Muscle of back (tissue), 3 donors: ENCODE measurements at regions not wholly inside any gene's neighbourhood (a gene's known extent, or its start where the extent isn't known, plus 50 kb on each side); places are given as distances from the start of the nearest gene placed in this dataset.
A peak's percentile ranks its signal among the peaks of the same experiment; 100 is the strongest.
"Not testable (repeated sequence)": the region's sequence is repeated elsewhere in the genome, so short reads cannot be mapped to it uniquely, and the experiment has no call there.

ENCODE experiments used
- DNase-seq, 3 donors: peaks; one replicate each; pipeline versions ENCODE4 v3.0.0 to v3.0.0-alpha.2; 2013

DNA sequence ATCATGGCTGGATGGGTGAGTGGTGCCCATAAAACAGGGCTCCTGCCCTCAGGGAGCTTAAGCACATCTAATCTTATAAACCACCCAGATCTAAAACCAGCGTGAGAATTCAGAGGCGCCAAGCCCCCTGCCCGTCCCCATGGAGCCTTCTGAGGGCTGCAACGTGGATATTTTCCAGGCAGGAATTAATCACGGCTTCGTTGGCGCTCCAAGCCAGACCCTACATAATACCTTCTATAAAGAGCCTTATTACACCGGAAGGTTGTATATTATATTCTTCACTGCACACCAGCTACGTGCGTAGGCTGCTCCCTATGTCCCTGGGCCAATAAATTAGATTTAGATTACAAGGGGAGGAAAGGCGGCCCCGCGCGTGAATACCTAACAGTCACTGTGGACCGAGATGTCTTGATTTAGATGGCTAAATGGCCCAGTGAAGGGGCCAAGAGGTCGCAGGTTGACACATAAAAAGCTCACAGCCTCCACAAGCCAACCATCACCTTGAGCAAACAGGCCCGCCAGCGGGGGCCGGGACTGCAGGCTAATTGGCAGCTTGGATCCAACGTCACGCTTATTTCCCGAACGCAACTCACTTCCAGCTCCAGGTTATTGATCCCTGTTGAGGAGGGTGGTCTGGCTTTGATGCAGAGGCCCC, 64.7 kb upstream of the APCDD1L start:
- DNase-seq: no peak

DNA sequence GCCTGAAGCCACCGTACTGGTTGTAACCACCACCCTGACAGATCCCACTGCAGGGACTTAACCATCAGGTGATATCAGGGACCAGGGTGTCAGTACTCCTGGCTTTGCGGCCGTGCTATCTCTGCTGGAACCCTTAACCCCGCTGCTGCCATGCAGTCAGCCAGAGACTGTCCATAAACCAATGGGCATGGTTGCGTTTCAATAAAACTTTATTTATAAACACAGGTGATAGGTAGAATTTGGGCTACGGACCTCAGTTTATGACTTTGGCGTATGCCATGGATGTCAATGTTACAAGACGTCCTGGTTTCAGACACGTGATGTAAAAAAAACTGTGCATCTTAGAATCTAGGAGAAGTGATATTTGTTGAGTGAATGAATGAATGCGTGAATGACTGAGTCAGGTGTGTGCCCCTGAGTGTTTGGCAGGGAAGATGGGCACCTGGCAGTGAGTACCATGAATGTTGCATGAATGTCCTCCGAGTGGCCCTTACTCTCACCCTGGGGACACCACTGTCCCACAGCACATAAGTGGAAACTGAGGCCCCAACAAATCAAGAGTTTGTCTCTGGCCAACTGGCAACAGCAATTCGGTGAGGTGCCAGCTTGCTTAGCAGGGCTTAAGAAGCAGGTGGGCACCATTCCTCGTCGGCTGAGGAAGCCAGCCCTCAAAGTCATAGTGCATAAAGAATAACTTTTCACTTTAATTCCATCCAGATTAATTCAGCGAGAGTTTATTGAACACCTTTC, 64.0 kb upstream of the APCDD1L start:
- no peak for DNase-seq

DNA sequence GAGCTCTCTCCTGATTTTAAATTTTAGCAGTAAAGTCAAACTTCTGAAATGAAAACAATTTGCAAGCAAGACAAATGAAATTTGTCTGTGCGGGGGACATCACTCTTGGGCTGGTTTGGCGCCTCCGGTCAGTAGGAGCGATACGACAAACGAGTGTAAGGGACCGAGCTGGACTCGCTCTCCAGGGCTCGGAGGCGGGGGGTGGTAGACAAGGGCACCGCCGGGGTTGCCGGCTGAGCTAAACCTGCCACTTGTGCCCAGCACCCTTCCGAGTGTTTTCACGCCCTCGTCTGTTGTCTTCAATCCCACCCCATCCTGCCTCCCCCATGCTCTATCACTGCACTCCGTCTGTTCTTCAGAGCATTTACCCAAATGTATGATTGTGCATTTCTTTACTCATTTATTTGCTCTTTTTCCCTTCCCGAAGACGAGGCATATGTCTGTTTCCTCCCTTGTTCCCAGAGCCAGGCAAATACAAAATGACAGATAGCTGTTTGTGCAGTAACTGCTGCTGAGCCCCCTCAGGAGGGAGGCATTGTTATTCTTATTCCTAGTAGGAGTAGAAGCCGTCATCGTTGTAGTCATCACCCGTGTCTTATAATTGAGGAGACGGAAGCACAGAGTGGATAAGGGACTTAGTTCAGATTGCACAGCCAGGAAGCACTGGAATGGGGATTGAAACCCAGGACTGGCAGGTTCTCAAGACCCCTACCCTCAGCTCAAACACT, 62.8 kb upstream of the APCDD1L start:
- DNase-seq: no peak

DNA sequence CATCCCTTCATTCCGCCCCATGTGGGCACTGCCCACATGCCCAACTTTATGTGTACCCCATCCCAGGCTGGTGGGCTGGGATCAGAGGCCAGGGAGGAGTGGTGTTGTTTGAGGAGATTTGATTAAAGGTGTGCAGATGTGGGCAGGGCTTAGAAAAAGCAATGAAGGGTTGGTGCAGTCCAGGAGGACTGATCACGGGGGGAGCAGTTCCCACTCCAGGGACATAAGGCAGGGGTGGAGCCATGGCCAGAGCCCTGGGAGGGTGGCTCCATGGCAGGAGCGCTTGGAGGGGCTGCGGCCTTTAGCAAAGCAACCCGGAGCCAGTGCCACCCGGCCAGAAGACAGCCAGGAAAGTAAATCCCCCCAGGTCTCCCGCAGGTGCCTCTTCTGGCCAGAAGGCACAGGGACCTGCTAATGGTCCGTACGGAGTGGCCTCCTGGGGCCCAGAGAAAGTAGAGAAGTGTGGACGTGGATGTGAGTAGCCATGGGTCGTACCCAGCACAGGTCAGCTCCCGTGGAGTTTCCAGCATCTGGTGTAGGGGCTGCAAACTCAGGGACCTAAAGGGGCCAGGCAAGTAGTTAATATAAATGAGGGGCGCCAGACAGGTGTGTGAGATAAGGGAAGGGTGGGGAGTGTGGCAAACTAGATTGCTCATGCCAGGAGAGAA, 62.1 kb upstream of the APCDD1L start:
- no peak for DNase-seq

DNA sequence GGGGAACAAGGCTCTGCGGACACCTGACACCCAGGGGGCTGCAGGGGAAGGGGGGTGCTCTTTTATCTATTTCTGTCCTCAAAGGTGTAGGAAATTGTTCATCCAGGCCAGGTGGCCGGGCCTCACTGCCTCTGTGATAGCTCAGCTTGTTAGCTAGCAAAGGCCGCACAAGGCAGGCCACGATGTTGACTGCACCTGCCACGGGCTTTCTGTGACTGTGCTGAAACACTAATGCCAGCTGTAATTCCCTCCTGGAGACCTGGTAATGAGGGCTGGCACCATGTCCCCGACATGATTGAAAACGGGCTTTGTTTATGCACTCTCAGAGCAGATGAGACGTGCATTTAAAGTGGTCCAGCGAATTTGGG, 61.4 kb upstream of the APCDD1L start:
- DNase-seq: no peak

DNA sequence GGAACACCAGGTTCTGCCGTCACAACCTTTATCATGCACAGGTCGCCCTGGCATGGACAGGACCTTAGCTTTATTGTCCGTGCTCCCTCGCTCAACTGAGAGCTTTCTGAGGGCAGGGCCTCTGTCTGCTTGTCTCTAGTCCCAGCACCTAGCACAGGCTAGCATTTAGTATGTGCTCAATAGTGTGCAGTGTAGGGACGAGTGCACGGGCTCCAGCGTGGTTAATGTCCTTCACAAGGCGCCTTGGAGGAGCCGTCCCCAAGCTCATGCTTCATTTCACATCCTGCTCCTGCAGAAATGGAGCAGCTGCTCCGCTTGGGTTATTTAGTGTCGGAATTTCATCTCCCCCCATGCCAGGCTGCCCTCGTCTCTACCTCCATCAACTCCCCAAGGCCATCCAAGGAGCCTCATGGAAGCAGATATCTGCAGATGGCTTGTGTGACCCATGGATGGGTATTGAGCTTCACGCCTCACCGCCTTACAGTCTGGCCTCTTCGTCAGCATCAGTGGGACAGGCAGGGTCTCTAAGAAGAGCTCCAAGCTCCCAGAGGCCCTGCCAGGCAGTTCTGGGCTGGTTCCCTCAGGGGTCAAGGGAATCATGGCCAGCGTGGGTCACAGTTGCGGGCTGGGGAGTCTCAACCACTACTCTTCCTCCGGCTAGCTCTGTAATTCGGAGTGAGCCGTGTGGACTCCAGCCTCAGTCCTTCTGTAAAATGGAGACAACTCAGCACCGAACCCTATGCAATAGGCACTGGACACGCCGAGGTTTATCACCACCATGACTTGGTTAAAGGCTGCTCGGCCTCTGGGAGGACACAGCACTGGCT, 60.8 kb upstream of the APCDD1L start:
- no peak for DNase-seq

DNA sequence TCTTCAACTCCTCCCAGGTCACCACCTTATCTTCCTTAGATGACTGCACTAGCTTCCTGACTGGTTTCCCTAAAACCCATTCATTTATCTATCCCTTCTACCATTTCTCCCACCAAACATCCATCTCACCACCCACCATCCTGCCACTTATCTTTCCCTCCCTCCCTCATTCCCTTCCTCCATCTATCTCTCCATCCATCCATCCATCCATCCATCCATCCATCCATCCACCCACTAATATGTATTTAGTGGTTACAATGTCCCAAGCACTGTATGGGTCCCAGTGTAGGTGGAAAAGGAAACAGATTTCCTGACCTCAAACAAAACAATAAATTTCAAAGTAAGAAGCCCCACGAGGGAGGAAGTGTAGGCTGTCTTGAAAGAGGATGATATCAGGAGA, 59.3 kb upstream of the APCDD1L start:
- no peak for DNase-seq

DNA sequence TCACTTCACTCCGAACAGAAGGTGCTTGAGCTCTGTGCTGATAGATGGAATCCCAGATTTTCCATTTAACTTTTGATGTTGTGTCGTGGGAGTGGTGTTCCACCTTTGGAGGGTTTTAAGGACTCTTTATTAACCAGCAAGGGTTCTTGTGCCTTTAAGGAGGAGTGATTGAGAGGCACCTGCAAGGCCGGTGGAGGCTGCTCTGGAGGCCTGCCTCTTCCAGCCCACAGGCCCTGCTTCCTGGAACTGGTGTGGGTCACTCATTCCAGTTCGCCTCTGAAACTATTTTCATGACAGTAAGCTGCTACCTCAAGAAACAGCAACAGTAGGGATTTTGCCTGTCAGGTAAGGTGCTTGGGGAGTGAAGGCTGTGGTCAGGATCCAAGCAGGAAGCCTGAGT, 58.8 kb upstream of the APCDD1L start:
- no peak for DNase-seq

DNA sequence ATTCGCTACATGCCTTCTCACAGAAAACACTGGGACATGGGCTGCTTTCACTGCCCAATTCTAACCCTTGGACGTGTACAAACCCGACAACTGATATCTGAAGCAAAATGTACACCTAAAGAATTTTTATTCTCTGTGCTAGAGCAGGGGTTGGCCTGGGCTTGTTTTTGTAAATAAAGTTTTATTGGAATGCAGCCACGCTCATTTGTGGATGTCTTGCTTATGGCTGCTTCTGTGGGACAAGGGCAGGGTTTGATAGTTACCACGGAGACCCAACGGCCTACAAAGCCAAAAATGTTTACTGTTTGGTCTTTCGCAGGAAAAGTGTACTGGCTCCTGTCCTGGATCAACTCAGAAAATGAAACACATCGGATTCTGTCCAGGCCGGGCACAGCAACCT, 58.1 kb upstream of the APCDD1L start:
- no peak for DNase-seq

DNA sequence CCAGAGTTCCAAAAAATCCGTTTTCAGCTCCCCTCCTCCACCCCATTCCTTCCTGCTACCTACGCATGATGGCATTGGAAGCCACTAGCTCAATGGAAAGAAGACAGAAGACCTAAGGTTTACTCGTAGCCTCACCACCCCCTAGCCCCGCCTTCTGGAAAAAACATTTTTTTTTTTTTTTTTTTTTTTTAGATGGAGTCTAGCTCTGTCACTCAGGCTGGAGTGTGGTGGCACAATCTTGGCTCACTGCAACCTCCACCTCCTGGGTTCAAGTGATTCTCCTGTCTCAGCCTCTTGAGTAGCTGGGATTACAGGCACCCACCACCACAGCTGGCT, 57.2 kb upstream of the APCDD1L start:
- DNase-seq: not testable (repeated sequence)

DNA sequence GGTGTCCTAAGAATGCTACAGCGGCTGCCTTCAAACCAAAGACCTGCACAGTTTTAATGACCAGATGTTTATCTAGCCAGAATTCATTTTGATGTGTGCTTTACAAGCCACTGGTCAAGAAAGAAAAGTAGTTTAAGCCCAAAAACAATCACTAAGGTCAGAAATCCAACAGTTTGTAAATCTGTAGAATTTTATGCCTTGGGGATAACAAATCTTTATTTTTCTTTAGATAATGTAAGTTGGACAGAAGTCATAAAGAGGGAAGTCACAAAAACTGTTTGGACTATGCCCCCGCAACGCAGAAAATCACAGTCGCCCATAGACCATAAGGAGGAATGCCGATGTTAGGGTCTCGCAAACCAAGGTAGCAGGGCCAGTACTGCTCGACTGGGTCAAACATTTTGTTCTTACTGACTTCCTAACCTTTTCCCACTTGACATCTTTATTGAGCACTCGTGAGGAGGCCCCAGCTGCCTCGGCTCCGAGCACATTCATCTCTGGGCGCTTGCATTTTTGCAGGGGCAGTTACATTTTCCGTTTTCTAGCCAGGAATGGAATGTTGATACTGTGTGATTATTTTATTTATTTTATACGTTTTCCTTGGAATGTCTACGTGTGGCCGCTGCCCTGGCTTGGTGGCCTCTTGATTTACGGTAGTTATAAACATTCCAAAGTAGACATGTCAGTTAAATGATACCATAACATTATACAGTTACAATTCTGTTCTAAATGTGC, 56.7 kb upstream of the APCDD1L start:
- peak in 2 of 3 donors; percentile 52 to 53 for DNase-seq

DNA sequence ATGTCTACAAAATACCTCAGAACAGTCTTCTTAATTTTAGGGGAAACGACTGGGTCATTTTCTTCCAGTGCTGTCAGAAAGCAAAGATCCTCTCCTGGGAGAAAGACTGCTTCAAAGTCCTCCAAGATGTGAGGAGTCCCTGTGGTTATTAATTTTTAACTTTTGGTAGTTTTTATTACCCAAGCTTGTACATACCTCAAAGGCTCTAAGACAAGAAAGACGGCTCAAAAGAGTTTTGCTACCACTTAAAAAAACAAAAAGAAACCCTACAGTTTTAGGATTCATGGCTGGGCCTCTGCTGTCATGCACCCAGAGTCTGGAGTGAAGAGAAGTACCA, 56.1 kb upstream of the APCDD1L start:
- DNase-seq: no peak

DNA sequence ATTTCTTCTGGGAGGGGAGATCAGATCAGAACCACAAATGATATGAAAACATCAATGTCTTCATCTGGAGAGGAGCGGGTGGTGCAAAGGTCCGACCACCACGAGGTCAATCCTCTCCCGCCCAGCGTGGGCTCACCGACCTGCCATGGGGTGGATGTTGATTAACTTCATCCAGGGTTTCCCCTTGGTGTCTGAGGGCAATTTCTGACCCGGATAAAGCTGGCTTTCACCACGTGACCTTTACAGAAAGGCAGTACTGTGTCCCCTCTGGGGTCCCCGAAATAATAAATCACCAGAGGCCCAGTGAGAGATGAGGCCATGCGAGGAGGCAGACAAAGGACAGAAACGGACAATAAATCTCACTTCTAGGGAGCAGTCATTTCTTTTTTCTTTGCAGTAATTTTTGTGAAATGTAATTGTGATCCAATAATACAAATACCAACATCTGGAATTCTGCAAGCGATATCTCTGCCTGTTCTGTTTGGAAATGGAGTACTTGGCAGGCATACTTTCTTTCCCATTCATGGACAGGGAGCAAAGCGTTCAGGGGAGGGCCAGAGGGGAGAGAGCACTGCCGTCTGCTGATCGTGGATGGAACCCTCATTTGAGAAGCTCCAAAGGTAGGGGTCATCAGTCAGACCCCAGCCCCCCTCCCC, 55.1 kb upstream of the APCDD1L start:
- peak in 1 of 3 donors; percentile 67 for DNase-seq

DNA sequence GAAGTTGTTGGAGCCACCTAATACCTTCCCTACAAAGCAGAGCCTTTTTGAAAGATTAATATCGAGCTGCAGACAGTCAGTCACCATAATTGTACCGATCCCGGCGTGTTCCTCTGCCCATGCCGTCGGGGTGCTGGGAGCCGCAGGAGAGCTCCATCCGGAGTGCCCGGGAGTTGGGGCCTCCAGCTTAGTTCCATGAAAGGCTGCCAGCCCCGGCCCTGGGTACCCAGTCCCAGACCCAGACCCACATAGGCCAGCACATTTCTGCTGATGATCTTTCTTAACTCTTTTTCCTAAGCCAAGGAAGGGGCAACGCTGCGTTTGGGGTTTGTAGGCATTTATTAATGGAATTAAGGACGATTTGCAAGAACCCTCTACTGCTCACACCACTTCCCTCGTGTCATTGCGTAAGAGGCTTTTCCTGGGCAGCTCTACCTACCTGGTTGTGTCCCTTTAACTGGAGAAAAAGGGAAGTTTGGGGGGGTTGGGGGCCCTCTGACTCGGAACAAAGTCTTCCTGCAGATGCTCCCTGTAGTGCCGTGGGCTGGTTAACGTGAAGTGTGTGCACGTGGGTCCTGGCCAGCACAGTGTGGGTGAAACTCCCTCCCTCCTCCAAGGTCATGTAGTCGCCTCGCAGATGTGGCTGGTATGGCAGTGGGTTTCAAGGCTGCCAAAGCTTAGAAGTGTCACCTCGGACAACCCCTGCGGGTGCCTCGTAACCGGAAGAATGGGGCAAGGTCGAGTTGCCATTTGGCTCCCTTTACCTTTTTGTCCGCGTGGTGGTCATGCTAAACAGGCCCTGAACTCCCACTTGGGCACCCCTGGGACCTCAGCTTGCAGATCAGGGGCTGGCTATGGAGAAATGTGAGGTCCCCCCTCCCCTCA, 54.3 kb upstream of the APCDD1L start:
- DNase-seq: peak in 1 of 3 donors; percentile 68

DNA sequence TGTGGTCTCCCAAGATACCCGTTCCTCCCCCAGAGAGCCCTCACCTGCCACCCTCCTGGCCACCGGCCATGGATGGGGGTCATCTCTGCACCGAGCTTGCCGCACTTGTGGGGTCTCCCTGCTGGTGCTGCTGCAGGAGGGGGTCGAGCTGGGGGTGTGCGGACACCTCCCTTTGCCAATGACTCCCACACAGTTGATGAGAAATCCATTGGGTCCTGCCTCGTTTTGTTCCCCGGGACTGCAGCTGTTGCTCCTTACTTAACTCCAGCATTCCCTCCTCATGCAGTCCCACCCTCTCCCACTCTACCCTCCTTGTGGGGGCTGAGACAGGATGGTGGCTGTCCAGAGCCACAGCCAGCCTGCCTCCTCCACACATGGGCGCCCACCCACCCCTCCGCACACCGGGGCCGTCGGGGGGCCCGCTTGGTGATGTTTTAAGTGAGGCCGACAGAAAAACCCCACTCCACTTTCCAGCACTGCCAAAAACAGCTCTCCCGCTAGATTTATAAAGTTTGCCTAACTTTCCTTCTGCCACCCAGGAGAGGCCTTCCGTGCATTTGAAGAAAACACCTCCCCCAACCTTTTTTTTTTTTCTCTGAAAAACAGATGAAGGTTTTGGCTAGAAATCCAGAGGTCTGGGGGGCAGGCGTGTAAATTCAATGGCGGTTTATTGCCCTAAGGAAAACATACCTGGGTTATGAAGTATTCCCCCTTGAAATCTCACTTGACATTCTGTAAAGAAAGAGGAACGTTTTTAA, 53.5 kb upstream of the APCDD1L start:
- DNase-seq: peak in 1 of 3 donors; percentile 91

DNA sequence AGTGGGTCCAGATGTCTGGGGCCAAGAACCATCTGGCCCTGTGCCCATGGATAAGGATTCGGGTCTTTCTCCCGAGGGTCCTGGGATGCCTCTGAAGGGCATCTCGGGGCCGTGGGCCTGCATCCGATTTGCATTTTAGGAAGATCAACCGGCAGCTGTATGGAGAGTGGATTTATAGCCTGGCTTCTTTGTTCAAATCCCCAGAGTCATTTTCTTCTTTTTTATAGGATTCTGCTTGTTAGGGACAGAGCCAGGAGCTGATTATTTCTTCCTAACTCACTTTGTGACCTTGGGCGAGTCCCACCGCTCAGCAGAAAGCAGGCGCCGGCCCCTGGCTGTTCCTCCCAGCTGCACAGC, 52.9 kb upstream of the APCDD1L start:
- DNase-seq: peak in 1 of 3 donors; percentile 49

DNA sequence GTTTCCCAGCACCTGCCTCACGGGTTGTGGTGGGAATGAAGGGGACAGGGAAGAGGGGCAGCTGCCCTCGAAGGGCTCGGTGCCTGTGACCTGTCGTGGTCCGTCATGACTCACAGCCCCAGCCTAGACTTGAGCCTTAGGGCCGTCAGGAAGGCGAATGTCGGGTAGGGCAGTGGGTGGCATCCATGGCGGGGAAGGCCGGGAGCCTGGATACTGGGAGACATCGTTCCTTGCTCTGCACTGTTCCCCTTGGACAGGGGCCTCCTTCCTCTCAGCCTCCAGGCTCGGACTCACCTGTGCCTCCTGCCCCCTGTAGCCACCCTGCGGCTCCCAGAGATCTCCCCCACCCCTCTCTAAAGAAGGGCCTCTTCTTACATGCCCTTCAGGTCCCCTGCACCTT, 52.2 kb upstream of the APCDD1L start:
- no peak for DNase-seq

DNA sequence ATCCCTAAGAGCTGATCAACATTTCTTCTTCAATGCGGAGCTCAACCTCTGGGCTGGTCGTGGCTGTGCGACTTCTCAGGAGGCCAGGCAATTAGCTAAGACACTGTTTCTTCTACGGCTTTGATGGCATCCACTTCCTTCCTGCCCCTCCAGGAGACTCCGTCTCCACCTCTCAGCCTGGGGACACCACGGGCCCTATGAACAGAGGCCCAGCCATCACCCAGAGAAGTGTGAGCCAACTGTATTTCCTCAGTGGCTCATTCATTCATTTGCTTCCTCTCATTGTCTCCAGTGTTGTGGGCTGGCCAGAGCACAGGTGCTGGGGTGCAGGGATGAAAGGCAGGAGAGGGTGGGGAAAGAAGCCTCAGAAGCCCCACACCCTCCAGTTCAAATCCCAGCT, 51.8 kb upstream of the APCDD1L start:
- DNase-seq: no peak
